CD4-positive, alpha-beta T cell treated with Interleukin-6 at 100 ng/mL for 8 hours (primary cell): ENCODE measurements at regions not wholly inside any gene's neighbourhood (a gene's known extent, or its start where the extent isn't known, plus 50 kb on each side); places are given as distances from the start of the nearest gene placed in this dataset.
"Not testable (repeated sequence)": the region's sequence is repeated elsewhere in the genome, so short reads cannot be mapped to it uniquely, and the experiment has no call there.

ENCODE experiments used
- DNase-seq: peaks from one replicate; pipeline ENCODE4 v3.0.0-alpha.2; 2020; ENCODE audit warnings: mixed read lengths, low spot score

DNA sequence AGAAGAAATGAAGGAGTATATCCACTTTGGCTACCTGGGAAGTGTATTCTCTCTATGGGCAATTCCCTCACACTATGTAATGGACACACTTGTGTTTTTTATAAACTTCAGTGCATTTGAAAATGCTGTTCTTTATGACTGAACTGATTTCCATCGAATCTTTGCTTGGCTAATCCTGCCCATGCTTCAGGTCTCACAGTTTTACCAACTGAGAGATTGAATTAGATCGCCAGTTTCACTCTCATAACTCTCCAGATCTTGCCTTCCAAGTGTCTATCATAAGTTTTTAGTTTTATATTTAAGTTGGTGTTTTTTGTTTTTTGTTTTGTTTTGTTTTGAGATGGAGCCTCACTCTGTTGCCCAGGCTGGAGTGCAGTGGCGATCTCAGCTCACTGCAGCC is 73.5 kb upstream of the MBNL1 start:
- DNase-seq, result no peak

DNA sequence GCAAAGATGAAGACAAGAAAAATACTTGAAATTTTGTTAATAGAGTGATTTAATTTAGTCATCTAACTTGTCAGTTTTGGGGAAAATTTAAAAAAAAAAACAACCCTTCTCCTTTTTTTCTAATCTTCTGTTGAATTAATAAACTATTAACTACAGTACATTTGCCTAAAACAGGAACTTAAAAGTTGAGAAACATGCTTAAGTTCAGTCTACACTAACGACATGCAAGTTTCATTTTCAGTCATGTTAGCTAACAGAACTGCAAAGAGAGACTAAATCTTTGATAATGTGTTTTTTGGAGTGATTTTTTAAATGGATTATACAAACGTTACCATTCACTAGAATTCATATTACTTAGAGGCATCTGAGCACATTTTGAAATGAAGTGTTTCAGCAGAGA is 71.9 kb upstream of the MBNL1 start:
- DNase-seq, result no peak

DNA sequence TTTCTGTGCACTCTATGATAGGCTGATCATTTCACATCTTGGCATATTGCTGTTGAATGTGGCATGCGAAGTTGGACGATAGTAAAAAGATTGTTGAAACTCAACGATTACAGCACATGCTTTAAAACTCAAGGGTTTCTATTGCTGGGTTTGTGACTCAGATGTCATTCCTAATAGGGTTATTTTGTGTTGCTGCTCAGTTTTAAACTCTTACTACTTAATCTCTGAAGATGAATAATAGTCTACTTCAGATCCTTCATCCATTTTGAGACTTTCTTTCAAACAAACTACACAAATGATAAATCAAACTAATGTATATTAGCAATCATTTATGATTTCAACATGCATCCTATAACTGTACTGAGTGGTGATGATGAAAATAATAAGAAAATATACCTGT is 71.3 kb upstream of the MBNL1 start:
- peak; percentile 31 for DNase-seq

DNA sequence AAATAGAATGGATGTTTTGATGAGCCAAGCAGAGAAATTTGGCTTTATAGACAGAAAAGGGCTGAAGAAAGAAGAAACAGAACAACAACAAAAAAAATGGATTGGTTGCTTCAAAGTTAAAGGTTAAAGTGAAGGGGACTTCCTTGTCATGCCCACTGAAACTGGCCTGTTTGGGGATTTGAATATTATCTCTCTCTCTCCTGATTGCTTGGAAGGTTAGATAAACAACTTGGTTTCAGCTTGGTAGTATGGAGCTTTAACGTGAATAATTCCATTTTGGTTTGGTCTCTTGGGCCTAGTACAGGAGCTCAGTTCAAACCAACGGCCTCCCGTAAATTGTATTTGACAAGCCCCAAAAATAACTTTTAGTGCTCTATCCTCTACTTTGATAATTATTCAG is 70.8 kb upstream of the MBNL1 start:
- no peak for DNase-seq

DNA sequence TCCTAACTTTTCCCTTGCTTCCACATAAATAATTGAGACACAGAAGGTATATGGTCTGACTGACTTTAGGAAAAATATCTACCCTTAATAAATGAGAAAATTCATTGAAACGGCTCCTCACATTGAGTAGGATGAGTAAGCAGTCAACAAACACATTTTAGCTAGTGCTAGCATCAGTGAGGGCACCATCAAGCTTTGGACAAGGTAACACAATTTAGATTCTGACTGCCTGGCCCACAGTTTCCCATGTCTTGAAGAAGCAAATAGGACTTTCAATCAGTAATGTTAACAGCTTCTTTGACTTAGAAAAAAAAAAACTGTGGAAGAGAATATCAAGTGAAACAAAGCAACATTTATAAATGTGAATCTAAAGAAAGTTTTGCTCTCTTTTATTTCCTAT is 70.1 kb upstream of the MBNL1 start:
- DNase-seq, result no peak

DNA sequence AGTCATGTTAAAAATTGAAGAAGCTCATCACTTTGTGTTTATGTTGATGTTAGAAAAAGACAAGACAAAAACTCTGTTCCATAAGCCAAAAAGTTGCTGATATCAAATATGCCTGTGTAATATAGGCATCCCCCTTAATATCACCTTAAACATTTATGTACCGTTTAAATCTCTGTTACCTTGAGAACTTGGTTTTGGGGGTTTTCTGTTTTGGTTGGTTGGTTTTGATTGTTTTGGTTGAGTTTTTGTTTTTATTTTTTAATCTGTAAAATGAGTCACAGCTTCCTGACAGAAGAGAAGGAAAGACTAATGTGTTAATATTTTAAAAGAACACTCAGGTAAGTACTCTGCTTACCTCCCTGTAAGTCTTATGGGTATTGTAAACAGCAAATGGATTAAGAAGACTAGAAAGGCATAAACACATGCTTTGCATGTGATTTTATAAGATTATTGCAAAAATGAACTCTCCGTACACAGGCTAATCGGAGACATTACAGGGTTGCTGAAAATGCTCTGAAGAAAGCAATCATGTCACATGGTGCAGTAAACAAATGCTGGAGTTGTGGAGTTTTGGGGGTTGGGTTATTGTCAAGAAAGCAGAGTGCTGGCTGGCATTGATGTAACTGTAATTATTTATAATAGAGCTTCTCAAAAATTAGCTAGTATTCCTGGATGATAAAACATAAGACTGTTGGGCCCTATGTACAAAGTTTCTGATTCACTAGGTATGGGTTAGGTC is 69.5 kb upstream of the MBNL1 start:
- DNase-seq, result peak; percentile 29

DNA sequence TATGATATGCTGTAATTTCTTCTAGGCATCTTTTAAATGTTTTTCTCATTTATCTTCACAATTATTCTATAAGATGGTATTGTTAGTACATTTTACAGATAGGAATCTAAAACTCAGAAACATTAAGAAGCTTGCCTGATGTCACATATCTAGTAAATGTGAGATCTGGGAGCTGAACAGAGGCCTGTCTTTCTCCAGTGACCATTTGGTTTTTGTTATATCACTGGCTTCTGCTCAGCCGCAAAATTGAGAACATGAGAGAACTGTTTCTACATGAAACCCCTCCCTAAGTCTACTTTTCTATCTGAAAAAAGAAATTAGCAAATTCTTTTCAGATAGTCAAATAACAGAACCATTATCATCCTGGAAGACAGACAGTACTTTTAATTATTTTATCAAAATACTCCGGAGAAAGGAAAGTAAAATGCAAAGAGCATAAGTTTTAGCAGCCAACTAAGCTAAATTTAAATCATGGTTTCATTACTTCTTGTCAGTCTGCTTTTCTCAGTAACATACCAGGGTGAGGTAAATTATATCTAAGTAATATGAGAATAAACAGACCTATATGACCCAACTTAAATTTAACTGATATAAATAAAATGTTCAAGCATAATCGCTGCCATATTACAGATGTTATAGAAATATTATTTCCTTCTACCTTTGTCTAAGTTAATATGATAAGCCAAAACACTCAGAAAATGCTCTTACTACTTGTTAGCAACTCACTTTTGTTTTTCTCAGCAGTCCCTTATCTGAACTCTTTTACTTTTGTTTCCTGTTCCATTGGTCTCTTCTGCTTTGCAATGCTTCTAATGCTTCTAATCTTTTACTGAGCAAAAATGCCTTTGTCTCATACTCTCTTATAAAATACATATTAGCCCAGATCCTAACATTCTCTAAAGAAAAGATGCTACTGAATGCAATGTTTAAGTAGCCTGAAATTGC is 68.0 kb upstream of the MBNL1 start:
- DNase-seq, result peak; percentile 25

DNA sequence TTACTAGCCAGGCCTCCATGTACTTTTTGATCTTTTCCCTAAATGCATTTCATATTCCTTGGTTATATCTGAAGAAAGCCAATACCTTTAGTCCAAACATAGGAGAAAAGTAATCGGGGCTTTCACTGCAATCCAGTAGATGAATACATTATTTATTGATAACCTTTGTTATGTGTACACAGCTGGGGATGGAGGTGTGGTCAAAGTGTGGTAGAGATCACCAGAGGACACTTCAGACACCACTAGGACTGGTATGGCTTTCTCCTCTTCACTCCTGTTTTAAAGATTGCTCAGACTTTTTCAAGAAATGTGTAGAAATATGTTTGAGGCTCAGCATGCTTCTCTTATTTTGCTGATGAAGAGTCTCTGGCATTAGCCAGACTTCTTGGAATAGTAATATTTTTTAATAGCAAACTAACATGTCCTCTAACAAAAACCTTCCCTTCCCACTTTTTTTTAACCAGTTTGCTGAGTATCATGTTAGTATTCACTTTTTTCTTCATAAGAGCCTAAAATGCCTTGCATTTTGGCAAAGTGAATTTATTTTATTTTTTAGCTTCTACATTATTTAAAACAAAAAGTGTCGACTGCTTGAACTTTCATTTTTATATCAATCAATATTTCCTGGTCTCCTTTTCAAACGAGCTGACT is 65.6 kb upstream of the MBNL1 start:
- DNase-seq, result no peak

DNA sequence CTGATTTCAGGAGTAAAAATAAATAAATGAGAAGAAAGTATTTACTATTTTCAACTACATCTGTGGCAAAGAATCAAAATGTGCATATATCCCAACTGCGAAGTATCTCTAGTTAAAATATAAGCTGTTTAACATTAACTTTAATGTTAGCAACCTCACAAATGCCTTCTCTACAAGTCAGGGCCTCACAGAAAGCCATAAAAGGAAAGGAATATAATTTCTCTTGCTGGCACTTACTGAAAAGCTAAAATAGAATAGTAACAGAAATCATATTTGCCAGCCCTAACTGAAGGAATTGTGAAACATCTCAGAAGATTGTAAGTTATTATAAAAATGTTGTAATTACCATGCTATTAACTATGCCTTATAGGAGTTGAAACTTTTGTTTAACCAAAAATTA is 65.1 kb upstream of the MBNL1 start:
- no peak for DNase-seq

DNA sequence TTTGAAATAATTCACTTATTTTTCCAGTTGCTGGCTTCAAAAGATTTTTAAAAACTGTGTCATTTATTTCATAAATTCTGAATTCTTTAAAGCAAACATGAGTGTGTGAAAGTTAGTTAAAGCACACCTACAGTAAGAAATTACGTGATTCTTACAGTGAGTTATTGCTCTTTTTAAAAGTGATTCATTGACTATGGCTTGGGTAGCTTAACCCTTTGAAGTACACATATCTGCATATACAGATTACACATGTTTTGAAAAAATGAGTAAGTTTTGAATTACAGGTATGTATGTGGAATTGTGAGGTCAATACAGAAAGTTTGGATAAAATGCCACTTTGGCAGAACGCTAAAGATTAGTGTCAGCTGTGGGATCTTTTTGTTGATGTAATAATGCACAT is 64.5 kb upstream of the MBNL1 start:
- no peak for DNase-seq

DNA sequence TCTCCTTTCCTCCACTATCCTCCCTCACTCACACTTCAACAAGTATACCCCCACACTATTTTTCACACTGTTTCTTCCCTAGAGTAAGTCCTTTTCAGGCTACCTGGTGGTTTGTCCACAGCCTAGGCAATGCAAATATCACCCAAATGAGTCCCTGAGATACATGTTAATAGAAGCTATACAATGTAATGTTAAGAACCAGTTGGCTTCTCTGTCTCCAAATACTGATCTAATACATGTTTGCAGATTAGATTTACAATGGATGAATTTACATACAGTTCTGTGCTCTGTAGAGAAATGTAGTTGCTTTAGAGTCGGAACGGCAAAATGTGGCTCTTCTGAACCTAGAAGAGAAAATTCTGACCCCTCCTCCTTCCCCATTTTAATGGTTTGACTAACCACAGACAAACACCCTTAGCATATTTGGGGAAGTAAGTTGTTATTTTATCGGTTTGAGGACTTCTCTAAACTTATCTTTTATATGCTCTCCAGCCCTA is 63.6 kb upstream of the MBNL1 start:
- peak; percentile 52 for DNase-seq

DNA sequence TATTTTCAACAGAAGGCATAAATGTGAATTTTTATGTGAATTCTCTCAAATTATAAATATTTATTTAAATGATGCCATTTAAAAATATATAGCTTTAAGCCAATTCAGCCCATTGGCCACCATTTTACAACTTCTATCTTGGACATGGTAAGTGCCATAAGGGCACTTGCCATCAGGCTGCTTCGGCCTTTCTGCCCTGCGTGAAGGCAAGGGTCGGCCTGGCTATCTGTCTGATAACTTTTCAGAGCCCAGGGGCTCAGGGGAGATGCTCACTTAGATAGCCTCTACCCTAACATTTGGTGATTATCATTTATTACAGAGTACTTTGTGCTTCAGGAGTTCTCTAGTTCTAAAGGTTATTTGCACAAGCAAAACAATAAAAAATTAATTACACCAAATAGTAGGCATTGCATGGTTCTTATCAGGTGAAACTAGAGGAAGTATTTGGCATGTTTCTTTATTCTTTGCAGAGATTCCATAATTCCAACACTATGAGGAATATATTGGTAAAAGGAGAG is 62.4 kb upstream of the MBNL1 start:
- no peak for DNase-seq

DNA sequence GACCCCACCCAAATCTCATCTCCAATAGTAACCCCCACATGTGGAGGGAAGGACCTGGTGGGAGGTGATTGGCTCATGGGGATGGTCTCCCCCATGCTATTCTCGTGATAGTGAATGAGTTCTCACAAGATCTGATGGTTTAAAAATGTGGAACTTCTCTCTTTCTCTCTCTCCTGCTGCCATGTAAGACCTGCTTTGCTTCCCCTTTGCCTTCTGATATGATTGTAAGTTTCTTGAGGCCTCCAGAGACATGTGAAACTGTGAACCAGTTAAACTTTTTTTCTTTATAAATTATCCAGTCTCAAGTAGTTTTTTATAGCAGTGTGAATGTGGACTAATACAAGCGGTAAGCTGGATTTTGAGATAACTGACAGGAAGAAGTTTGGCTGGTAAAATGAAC is 60.3 kb upstream of the MBNL1 start:
- DNase-seq, result no peak

DNA sequence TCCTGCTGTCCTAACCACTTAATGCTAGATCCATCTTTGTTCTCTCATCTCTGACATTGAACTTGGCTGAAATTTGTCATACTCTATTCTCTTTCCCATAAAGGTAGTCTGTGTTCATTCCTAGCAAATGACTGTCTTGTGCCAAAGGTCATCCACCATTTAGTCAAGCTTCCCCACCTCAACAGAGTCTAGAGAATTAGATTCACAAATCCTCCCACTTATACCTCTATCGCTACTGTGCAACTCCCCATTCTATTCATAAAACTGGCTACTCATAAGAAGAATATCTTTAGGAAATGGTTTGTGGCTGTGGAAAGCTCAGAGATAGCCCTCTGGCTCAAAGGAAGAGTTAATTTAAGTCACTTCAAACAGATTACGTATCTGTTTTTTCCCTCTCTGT is 59.7 kb upstream of the MBNL1 start:
- DNase-seq, result no peak

DNA sequence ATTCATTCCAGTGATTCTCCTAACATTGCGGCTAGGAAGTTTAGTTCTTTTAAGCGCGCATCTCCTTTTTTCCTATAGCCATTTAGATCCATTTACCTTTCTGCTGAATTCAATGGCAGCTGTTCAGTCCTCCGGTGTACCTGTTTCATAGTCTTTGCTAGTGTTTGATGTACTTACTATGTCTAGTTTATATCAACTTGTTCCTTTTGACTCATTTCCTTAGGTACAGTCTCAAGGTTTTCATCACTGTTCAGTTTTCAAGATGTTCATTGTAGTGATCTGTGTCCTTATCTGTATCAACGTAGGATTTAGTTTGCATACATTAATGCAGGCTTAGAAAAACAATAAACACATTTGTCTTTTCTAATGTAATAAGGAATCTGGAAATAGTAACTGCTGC is 59.0 kb upstream of the MBNL1 start:
- no peak for DNase-seq

DNA sequence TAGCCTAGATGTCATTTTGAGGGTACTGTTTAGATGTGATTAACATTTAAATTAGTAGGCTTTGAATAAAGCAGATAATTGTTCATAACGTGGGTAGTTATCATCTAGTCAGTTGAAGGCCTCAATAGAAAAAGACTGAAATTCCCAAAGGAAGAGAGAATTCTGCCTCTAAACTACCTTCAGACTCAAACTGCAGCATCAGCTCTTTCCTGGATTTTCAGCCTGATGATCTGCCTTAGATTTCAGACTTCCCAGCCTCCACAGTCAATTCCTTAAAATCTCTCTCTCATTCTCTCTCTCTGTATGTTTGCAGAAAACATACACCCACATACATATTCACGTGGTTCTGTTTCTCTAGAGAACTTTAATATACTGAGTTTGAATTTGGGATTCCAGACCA is 58.0 kb upstream of the MBNL1 start:
- DNase-seq, result no peak

DNA sequence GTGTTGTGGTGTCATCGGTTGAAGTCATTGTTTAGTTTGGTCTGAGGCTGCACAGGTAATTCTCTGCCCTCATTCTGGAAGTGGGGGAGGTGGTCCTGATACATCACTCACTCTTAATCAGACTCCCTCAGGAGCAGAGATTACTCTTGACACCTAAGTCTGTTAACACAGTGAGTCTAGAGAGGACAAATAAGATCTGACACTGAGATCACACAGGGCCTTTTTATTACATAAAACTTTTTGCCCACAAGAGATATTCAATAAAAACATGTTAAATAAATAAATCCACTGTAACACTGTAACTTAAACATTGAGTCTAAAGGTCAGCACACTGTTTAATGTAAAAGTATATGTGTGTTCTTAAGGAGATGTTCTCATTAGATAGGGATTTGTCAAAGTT is 57.1 kb upstream of the MBNL1 start:
- no peak for DNase-seq

DNA sequence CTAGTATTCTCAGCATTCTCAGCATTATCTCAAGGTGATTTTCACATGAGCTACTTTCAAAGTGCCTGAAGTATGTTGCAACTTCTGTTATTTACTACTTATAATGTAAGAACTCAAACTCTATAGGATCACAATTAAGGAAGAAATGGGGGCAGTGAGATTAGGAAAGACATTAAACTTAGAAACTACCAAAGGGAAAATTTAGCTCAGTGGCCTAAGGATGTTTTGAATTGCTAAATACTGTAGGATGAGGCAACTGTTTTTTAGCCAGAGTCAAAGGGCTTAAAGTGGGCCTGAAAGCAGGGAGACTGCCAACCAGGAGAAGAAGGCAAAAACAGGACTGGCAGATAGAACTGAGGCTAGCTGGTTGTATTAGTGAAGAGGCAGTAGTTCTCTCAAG is 55.5 kb upstream of the MBNL1 start:
- no peak for DNase-seq

DNA sequence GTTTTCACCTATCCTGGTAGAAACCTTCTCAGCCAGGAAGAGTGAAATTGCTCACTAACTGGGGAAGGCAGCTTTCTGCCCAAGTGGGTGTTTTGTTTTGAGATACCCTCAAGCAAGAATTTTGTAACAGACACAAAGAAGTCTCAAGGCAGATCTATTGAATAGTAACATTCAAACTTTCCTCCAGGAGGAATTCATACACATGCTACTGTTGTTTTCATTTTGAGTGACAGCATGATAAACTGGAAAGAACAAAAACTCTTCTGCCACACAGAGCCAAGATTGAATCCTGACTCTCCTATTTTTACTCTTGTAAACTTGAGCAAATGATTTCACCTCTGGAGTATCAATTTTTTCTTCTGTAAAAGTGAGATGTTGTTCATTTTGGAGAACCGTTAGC is 54.8 kb upstream of the MBNL1 start:
- no peak for DNase-seq

DNA sequence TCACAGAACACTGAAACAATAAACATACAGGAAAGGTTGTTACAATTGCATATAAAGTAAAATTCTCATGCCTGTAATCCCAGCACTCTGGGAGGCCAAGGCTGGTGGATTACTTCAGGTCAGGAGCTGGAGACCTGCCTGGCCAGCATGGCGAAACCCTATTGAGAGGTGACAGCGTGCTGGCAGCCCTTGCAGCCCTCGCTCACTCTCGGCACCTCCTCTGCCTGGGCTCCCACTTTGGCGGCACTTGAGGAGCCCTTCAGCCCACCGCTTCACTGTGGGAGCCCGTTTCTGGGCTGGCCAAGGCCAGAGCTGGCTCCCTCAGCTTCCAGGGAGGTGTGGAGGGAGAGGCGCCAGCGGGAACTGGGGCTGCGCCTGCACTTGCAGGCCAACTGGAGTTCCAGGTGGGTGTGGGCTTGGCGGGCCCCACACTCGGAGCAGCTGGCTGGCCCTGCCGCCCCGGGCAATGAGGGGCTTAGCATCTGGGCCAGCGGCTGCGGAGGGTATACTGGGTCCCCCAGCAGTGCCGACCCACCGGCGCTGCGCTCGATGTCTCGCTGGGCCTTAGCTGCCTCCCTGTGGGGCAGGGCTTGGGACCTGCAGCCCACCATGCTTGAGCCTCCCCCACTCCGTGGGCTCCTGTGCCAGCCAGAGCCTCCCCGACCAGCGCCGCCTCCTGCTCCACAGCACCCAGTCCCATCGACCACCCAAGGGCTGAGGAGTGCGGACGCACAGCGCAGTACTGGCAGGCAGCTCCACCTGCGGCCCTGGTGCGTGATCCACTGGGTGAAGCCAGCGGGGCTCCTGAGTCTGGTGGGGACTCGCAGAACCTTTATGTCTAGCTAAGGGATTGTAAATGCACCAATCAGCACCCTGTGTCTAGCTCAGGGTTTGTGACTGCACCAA is 51.5 kb upstream of the MBNL1 start:
- not testable (repeated sequence) for DNase-seq

DNA sequence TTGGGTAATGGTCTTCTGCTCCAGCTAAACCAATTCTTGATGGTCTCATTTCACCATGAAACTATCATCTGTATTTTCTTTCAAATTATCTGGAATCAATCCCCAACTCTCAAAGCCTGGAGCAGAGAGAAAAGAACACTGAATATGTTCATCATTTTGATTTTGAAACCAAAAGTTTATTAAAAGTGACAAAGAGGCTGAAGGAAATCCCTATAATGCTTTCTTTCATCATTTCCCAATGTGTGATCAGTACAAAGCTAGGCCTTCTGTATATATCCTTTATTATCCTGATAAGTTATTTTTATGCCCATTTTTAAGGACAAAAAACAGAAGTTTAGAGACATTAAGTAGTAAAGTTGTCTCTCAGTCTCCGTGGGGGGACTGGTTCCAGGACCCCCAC is 50.1 kb upstream of the MBNL1 start:
- DNase-seq, result no peak
